Islet precursor cell (in vitro differentiated cells): ENCODE measurements at regions not wholly inside any gene's neighbourhood (a gene's known extent, or its start where the extent isn't known, plus 50 kb on each side); places are given as distances from the start of the nearest gene placed in this dataset.
"Not testable (repeated sequence)": the region's sequence is repeated elsewhere in the genome, so short reads cannot be mapped to it uniquely, and the experiment has no call there.

Experiments
- DNase-seq: peaks from one replicate; pipeline ENCODE4 v3.0.0-alpha.2; 2018

- no peak for DNase-seq
Observed at GRCh38 chr5:84783003-84783402, 398.3 kb upstream of the EDIL3 start.

DNA sequence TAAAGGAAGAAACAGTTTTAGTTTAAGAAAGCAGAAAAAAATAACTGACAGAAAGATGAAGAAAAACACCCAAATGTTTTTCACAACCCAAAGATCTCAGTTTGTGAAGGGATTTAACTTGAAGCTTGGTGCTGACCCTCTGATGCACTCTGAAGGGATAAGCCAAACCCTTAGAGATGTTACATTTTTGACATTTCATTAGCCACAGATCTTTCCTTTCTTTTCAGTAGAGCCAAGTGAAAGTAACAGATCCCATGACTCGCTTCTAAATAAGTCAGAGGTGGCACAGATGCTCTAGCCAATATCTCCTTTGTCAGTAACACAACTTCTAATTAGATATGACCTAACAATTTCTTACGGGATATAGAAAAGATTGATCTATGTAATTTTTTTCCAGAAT is 394.5 kb upstream of the EDIL3 start:
- DNase-seq, result no peak

DNA sequence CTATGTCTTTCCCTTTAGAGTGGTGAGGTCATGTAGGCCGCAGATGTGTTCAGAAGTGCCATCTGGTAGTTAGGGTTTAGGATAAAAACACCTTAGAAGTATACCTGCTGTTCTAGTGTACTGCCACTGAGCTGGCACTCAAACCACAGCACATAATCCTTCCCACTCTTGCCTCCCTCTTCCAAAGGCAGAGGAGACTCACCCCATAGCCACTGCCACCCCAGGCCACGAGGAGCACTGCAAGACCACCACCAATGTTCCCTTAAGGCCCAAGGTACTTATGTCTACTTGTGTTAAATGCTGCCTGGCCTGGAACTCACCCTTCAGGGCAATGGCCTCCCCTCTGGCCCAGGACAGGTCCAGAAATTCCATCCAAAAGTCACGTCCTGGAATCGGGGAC is 379.5 kb upstream of the EDIL3 start:
- no peak for DNase-seq

DNA sequence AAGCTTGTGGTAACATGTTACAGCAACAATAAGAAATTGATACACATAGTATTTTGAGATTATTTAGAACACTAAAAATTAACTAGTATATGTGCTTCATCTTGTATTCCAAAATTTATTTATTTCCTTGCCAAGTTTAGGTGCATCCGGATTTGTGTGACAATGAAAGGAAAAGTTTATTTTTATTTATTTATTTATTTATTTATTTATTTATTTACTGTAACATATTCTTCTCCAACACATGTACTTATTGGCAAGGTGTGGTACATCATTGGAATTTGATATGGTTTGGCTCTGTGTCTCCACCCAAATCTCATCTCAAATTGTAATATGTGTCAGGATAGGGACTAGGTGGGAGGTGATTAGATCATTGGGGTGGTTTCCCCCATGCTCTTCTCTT is 373.3 kb upstream of the EDIL3 start:
- no peak for DNase-seq

DNA sequence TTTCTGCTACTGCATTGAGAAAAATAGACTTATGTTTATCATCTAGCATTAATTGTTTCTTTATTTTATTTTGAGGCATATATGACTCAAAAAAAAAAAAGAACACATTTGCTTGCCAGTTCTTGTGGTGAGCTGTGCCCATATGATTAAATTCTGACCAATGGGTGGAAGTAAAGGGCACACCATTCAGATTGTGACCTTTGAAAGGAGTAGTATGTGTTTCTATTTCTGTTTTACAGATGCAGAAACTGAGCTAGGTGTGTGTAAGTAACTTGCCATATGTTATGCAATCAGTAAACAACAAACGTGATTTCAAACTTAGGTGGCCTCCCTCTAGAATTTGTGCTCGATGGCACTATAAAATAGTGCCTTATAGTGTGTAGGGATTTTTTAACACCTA is 368.1 kb upstream of the EDIL3 start:
- DNase-seq, result no peak

- no peak for DNase-seq
Observed at GRCh38 chr5:84748313-84748712, 363.6 kb upstream of the EDIL3 start.

DNA sequence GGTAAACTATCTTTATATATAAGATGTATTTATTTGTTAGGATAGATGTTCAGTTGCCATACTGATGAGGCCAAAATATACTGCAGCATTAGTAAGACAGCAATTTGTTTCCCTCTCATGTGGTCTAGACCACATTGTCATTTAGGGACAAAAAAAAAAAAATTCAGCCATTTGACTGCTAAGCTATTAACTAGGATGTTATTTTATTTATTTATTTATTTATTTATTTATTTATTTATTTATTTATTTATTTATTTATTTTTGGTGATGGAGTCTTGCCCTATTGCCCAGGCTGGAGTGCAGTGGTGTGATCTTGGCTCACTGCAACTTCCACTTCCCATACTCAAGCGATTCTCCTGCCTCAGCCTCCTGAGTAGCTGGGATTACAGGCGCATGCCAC is 361.6 kb upstream of the EDIL3 start:
- not testable (repeated sequence) for DNase-seq

GRCh38 chr5:84741056-84741455 is 356.4 kb upstream of the EDIL3 start:
- DNase-seq, result no peak

DNA sequence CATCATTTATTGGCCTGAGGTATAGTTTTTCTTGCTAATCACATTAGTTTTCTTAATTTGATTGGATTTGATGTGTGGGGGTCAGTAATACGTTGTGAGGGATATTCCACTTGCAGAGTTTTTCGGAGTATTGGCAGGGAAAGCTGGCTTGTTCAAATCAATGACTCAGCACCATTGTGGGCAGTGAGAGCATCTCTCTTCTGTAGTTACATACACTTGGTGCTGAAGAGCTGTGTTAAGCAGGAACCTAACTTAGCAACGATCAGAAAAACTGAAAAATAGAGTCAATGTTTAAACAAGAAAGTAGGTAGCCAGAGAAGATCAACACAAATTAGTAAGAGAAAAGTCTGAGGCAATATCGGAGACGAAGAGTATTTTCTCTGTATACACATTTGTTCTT is 344.6 kb upstream of the EDIL3 start:
- DNase-seq, result no peak

DNA sequence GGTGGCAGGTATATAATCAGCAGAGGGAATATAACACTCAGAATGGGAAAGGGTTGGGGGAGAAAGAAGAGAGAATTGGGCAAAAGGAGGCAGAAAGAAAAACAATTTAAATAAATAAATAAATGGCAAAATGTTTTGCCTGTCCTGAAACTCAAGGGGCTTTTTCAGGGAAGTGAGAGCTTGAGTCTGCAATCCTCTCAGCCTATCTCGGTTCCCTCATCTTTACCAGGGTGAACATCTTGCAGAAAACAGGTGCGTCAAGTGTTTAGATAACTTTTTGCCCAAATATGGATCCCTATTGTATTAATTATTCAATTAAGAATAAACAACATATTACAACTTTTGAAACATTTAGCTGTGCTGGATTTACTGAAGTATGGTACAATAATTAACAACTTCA is 343.0 kb upstream of the EDIL3 start:
- DNase-seq, result no peak

DNA sequence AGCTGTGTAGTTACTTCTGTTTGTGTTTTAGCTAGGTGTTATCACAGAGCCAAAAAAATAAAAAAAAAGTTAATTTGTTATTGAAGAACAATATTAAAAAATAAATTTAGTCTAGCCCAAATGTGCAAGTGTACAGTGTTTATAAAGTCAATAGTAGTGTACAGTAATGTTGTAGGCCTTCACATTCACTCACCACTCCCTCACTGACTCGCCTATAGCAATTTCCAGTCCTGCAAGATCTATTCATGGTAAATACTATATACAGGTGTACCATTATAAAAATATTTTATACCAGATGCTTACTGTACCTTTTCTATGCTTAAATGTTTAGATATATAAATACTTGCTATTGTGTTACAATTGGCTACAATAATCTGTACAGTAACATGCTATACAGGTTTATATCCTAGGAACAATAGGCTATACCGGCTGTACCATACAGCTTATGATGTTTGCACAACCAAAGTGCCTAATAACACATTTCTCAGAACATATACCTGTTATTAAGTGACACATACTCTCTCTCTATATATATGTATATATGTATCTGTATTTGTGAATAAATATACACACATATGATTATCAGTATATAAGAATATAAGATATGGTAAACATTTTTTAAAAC is 341.4 kb upstream of the EDIL3 start:
- no peak for DNase-seq

DNA sequence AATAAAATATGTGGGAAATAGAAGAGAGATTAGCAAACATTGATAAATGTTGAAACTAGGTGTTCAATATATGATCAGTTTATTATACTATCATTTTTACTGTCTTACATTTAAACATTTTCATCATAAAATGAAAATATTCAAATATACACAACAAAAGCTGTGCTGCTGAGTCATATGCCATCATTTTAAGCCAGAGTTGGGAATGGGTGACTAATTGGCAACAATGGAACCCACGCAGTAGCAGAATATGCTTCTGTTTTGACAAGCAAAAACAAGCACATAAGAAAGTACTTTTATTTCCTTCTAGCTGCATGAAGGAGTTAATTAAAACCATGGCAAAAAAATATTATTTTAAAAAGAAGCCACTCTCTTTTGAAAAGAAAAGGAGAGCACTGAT is 340.0 kb upstream of the EDIL3 start:
- DNase-seq, result no peak

- DNase-seq, result no peak
Observed at GRCh38 chr5:84724181-84724580, 339.5 kb upstream of the EDIL3 start.

DNA sequence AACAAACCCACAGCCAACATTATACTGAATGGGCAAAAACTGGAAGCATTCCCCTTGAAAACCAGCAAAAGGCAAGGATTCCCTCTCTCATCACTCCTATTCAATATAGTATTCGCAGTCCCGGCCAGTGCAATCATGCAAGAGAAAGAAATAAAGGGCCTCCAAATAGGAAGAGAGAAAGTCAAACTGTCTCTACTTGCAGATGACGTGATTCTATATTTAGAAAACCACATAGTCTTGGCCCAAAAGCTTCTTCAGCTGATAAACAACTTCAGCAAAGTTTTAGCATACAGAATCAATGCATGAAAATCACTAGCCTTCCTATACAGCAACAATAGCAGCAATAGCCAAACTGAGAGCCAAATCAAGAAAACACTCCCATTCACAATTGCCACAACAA is 333.7 kb upstream of the EDIL3 start:
- no peak for DNase-seq

- no peak for DNase-seq
Observed at GRCh38 chr5:84715686-84716085, 331.0 kb upstream of the EDIL3 start.

DNA sequence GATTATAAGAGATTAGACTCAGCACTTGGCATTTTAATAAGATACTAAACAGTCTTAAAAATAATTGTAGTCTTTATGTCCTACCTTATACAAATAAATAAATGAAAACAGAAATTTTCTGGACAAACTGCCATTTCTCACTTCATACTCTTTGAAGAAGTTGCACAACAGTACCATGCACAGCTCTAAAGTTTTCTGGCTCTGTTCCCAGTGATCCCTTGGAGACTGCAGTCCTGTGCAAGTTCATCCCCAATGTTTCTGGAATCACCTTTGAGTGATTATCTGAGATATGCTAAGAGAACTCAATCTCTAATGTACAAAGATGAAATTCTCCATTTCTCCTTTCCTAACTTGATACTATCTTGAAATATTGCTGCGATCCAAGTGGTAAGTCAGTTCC is 330.4 kb upstream of the EDIL3 start:
- no peak for DNase-seq

DNA sequence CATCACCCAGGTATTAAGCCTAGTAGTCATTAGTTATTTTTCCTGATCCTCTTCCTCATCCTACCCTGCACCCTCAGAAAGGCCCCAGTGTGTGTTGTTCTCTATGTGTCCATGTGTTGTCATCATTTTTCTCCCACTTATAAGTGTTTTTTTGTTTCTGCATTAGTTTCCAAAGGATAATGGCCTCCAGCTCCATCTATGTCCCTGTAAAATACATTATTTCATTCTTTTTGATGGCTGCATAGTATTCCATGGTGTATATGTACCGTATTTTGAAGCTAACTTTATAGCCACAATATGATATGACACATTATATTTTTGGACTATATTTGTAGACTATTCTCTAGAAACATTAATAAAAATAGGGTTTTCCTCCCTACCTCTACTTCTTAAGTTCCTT is 324.4 kb upstream of the EDIL3 start:
- DNase-seq, result no peak

GRCh38 chr5:84706678-84707641 is 322.3 kb upstream of the EDIL3 start:
- DNase-seq, result no peak

- not testable (repeated sequence) for DNase-seq
Observed at GRCh38 chr5:84700545-84700944, 315.9 kb upstream of the EDIL3 start.

- DNase-seq, result no peak
Observed at GRCh38 chr5:84696651-84697050, 312.0 kb upstream of the EDIL3 start.

GRCh38 chr5:84695330-84695729 is 310.6 kb upstream of the EDIL3 start:
- DNase-seq, result no peak

DNA sequence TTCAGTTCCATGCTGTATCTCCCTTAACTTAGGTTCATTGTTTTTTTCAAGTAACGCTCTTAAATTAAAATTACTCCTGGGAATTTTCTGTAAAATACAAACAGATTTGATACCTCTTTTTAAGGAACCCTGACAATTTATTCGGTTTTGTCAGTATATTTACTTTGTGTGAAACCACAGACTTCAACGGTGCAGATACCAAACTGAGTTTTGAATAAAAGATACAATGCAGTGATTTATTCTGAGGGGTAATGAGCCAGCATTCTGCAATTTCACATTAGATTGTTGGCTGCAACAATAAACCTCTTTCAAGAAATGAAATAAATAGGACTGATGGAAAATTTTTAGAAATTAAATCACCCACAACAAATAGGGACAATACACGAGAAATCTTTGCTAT is 308.6 kb upstream of the EDIL3 start:
- no peak for DNase-seq

DNA sequence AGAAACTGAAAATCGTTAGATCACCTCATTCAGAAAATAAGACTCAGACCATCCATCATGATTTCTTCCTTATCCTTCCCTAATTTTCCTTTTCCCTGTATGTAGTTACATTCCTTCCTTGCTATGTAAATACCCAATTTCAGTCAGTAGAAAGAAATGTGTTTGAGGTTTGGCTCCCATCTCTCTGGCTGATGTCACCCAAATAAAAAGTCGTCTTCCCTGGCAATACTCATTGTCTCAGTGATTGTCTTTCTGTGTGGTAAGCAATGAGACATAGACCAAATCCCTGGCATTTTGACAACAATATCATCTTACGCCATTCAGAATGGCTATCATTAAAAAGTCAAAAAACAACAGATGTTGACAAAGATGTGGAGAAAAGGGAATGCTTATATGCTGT is 303.9 kb upstream of the EDIL3 start:
- no peak for DNase-seq

DNA sequence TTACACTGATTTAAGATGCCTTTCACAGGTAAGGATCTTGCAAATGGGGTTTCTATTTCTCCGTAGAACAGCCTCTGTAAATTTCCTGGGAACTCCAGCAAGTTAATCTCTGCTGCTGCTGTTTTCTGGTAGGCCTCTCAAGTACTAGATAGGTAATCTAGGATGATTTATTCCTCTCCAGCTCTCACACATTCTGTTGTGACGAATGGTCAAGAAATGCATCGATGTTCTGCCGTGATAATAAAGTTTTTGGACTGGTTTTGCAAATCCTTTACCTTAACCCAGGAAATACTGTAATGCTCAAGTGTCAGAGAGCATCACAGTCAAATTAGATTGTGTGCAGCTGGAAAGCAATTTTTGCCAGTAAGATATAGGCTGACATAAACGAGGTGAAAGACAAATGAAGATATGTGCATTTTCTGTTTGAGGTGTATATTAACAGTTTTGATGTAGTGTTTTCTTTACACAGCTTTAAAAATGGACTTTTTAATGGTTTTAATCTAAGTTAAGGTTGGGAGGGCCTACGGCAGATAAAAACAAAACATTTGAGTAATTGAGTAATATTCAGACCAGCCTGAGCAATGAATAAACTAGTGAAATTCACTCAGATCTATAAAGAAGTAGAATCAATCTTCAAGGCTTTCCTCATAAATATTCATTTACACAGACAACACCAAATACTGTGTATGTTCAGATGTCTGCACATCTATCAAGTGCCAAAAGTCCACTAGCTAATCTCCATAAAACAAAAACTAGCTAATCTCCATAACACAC is 300.6 kb upstream of the EDIL3 start:
- DNase-seq, result no peak
